ENCODE measurements at regions not wholly inside any gene's neighbourhood (a gene's known extent, or its start where the extent isn't known, plus 50 kb on each side); places are given as distances from the start of the nearest gene placed in this dataset.

DNA sequence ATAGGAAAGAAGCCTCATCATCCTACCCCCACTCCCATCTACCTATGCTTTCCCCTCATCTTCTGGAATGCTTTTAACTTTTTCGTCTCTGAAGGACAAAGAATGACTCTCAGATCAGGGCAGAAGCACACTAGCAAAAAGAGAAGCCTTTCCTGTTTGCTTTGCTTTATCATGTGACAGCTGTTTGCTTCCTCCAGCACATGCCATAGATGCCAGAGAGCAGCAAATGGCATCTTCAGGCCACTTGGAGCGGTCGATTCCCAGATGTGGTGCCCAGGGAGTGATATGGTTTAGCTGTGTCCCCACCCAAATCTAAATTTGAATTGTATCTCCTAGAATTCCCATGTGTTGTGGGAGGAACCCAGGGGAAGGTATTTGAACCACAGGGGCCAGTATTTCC is 294.8 kb downstream of the GADD45G start:
- TF ChIP-seq, protein P1, sequence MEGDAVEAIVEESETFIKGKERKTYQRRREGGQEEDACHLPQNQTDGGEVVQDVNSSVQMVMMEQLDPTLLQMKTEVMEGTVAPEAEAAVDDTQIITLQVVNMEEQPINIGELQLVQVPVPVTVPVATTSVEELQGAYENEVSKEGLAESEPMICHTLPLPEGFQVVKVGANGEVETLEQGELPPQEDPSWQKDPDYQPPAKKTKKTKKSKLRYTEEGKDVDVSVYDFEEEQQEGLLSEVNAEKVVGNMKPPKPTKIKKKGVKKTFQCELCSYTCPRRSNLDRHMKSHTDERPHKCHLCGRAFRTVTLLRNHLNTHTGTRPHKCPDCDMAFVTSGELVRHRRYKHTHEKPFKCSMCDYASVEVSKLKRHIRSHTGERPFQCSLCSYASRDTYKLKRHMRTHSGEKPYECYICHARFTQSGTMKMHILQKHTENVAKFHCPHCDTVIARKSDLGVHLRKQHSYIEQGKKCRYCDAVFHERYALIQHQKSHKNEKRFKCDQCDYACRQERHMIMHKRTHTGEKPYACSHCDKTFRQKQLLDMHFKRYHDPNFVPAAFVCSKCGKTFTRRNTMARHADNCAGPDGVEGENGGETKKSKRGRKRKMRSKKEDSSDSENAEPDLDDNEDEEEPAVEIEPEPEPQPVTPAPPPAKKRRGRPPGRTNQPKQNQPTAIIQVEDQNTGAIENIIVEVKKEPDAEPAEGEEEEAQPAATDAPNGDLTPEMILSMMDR (optimal IDR thresholded peaks at IDR 0.05 in 1 of 3, IDR thresholded peaks at IDR 0.05 in 1 of 3, conservative IDR thresholded peaks at IDR 0.05 in 1 of 3; ENCODE audit: extremely low read depth in 1 of 3, insufficient read depth in 2 of 3, low read length in 3 of 3) = no peak
- no peak for TF ChIP-seq EZH2 (IDR thresholded peaks at IDR 0.05; ENCODE audit: low read length)
- Histone ChIP-seq H3K9ac (ENCODE audit: control insufficient read depth, extremely low read depth, insufficient read depth, low read length) (no peak overlapping the region), H3K4me3 (ENCODE audit: control insufficient read depth in 2 of 3, extremely low read depth in 1 of 3, insufficient read depth in 2 of 3, low read depth in 1 of 3, low read length in 3 of 3) (no peak overlapping the region), H3K9me1 (ENCODE audit: control insufficient read depth, extremely low read depth, insufficient read depth, low read length) (no peaks in the 10 kb centered on the region), H3K9me3 (ENCODE audit: control insufficient read depth, low read depth, low read length) (no peaks in the 10 kb centered on the region), H3K36me3 (ENCODE audit: control insufficient read depth in 2 of 2, extremely low read depth in 1 of 2, insufficient read depth in 2 of 2, low read length in 2 of 2) (no peaks in the 10 kb centered on the region), H2AFZ (ENCODE audit: control insufficient read depth, low read length) (no peak overlapping the region), H3K4me2 (ENCODE audit: control insufficient read depth, extremely low read depth, insufficient read depth, low read depth, low read length) (no peak overlapping the region), H3K27ac (ENCODE audit: control insufficient read depth, insufficient read depth, low read length) (no peak overlapping the region), H3K79me2 (ENCODE audit: control insufficient read depth, insufficient read depth, low read length) (no peaks in the 10 kb centered on the region), H3K27me3 (ENCODE audit: control insufficient read depth, extremely low read depth, insufficient read depth, low read length) (peaks cover 4% of the 10 kb centered on the region), H4K20me1 (ENCODE audit: control insufficient read depth, extremely low read depth, insufficient read depth, low read length) (no peaks in the 10 kb centered on the region), H3K4me1 (ENCODE audit: control insufficient read depth, extremely low read depth, insufficient read depth, low read length) (no peaks in the 10 kb centered on the region)
- no peak for FAIRE-seq
- dilution Hi-C loops (cut with MboI; ENCODE audit: extremely low pct_ligation_motif_present, low sequenced_read_pairs) = no loop called here
- DNase-seq (ENCODE audit: low read depth, low spot score) = no peak

- H3K9ac ChIP-seq (ENCODE audit: control insufficient read depth, extremely low read depth, insufficient read depth, low read length) = no peak overlapping the region
- peaks cover 4% of the 10 kb centered on the region for H3K27me3 ChIP-seq (ENCODE audit: control insufficient read depth, extremely low read depth, insufficient read depth, low read length)
- TF ChIP-seq, protein P1 (optimal IDR thresholded peaks at IDR 0.05 in 1 of 3, IDR thresholded peaks at IDR 0.05 in 1 of 3, conservative IDR thresholded peaks at IDR 0.05 in 1 of 3; ENCODE audit: extremely low read depth in 1 of 3, insufficient read depth in 2 of 3, low read length in 3 of 3) = no peak
- no peak for TF ChIP-seq EZH2 (IDR thresholded peaks at IDR 0.05; ENCODE audit: low read length)
- dilution Hi-C loops (cut with MboI; ENCODE audit: extremely low pct_ligation_motif_present, low sequenced_read_pairs) = no loop called here
- no peak overlapping the region for H3K4me3 ChIP-seq (ENCODE audit: control insufficient read depth in 2 of 3, extremely low read depth in 1 of 3, insufficient read depth in 2 of 3, low read depth in 1 of 3, low read length in 3 of 3)
- no peak for FAIRE-seq
- no peak for DNase-seq (ENCODE audit: low read depth, low spot score)
- no peak overlapping the region for H3K27ac ChIP-seq (ENCODE audit: control insufficient read depth, insufficient read depth, low read length)
- H2AFZ ChIP-seq (ENCODE audit: control insufficient read depth, low read length) = no peak overlapping the region
- H4K20me1 ChIP-seq (ENCODE audit: control insufficient read depth, extremely low read depth, insufficient read depth, low read length) = no peaks in the 10 kb centered on the region
- no peaks in the 10 kb centered on the region for H3K79me2 ChIP-seq (ENCODE audit: control insufficient read depth, insufficient read depth, low read length)
- H3K4me2 ChIP-seq (ENCODE audit: control insufficient read depth, extremely low read depth, insufficient read depth, low read depth, low read length) = no peak overlapping the region
- H3K36me3 ChIP-seq (ENCODE audit: control insufficient read depth in 2 of 2, extremely low read depth in 1 of 2, insufficient read depth in 2 of 2, low read length in 2 of 2) = no peaks in the 10 kb centered on the region
- H3K9me3 ChIP-seq (ENCODE audit: control insufficient read depth, low read depth, low read length) = no peaks in the 10 kb centered on the region
- no peaks in the 10 kb centered on the region for H3K4me1 ChIP-seq (ENCODE audit: control insufficient read depth, extremely low read depth, insufficient read depth, low read length)
- H3K9me1 ChIP-seq (ENCODE audit: control insufficient read depth, extremely low read depth, insufficient read depth, low read length) = no peaks in the 10 kb centered on the region
These were observed 297.1 kb downstream of the GADD45G start for GRCh38 chr9:89901920-89902319.

Data from keratinocyte (primary cell).